Lower leg skin (tissue), 4 donors: ENCODE measurements at regions not wholly inside any gene's neighbourhood (a gene's known extent, or its start where the extent isn't known, plus 50 kb on each side); places are given as distances from the start of the nearest gene placed in this dataset.

Source experiments
- DNase-seq, 2 donors: peaks; one replicate each; pipeline ENCODE4 v3.0.0-alpha.2; 2019; ENCODE audit warnings: low spot score in 2 of 2
- H3K4me3 ChIP-seq: fragments of 200-600 bp; sonication (generic); 2 replicates; pipeline ENCODE4 v1.5.1; 2017; ENCODE audit warnings: mild to moderate bottlenecking, low read depth; ENCODE audit not compliant: poor library complexity, severe bottlenecking
- CTCF ChIP-seq, 3 donors: fragments of 450-650 bp; IDR thresholded peaks; one replicate each; pipeline ENCODE4 v1.5.1; 2016; ENCODE audit warnings: antibody characterized with exemption in 3 of 3, mild to moderate bottlenecking in 3 of 3, moderate library complexity in 2 of 3
- POLR2A ChIP-seq, 2 donors: fragments of 450-650 bp; IDR thresholded peaks; one replicate each; pipeline ENCODE4 v1.6.1; 2016 to 2017; ENCODE audit warnings: antibody characterized with exemption in 2 of 2, mild to moderate bottlenecking in 1 of 2, moderate library complexity in 1 of 2
- WGBS, 2 donors: methylation state at CpG; one replicate each; pipeline ENCODE4 v1.1.5; 2018; 5-methylcytosine and 5-hydroxymethylcytosine counted together
- intact Hi-C: fragments of 100-400 bp; cut with DNase I; formaldehyde crosslinking; loops from one replicate; pipeline ENCODE4 v1.15.0; 2023; ENCODE audit warnings: low total_unique reads

GRCh38 chr3:24769918-24770317, 275.3 kb upstream of the THRB start:
- no peak for TF ChIP-seq CTCF (IDR thresholded peaks at IDR 0.05)
- no peak for TF ChIP-seq POLR2A (IDR thresholded peaks at IDR 0.05)
- H3K4me3 ChIP-seq = no peak overlapping the region
- intact Hi-C loops = no loop called here
- no peak for DNase-seq

- TF ChIP-seq POLR2A (IDR thresholded peaks at IDR 0.05) (no peak), CTCF (IDR thresholded peaks at IDR 0.05) (no peak)
- no peak overlapping the region for H3K4me3 ChIP-seq
- no peak for DNase-seq
- WGBS, 2 donors = 16 to 19% methylated on average over 4 of the region's 4 CpGs
- intact Hi-C loops = no loop called here
These were observed 279.1 kb upstream of the THRB start for GRCh38 chr3:24773798-24774197.

GRCh38 chr3:24780991-24781390, 286.3 kb upstream of the THRB start:
- 73 to 80% methylated on average over 2 of the region's 2 CpGs for WGBS, 2 donors
- intact Hi-C loops = no loop called here
- TF ChIP-seq POLR2A (IDR thresholded peaks at IDR 0.05) (no peak), CTCF (IDR thresholded peaks at IDR 0.05) (no peak)
- H3K4me3 ChIP-seq = no peak overlapping the region
- DNase-seq = no peak

DNA sequence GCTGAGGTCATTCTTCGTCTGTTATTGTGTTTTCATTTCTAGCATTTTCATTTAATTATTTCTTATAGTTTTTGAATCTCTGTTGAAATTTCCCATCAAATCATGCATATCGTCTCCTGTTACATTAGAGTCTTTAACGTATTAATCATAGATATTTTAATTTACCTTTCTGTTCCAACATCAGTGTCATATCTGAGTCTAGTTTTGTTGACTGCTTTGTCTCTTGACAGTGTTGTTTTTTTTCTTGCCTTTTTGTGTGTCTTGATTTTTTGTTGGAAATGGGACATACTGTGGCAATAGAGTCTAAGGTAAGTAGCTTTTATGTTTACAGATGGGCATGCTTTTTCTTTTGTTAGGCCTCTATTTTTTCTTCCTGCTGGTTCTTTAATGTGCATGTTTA, 286.8 kb upstream of the THRB start:
- H3K4me3 ChIP-seq = no peak overlapping the region
- TF ChIP-seq POLR2A (IDR thresholded peaks at IDR 0.05) = no peak
- no peak for TF ChIP-seq CTCF (IDR thresholded peaks at IDR 0.05)
- intact Hi-C loops = no loop called here
- no peak for DNase-seq
- 91 to 95% methylated on average over 3 of the region's 3 CpGs for WGBS, 2 donors

DNA sequence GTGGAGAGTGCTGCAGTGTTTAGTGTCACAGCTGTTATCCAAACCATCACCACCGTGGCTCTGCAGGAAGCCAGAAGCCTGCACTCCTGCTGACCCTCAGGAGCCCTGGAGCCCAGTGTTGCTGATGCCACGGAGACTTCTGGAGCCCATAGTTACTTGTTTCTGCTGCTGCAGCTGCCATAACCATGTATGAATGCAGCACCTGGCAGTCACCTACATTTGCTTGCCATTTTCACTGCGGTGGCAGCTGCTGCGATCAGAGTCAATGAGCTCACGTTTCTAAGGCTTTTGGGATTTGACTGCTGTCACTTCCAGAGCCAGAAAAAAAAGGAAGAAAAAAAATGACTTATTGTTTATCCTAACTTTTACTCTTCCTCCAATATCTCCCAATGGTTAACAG, 299.2 kb upstream of the THRB start:
- no peak for DNase-seq
- WGBS, 2 donors = 59 to 64% methylated on average over 5 of the region's 5 CpGs
- intact Hi-C loops = no loop called here
- TF ChIP-seq CTCF (IDR thresholded peaks at IDR 0.05) (no peak), POLR2A (IDR thresholded peaks at IDR 0.05) (no peak)
- H3K4me3 ChIP-seq = no peak overlapping the region

- H3K4me3 ChIP-seq = no peak overlapping the region
- intact Hi-C loops = no loop called here
- 80 to 82% methylated on average over 2 of the region's 2 CpGs for WGBS, 2 donors
- no peak for DNase-seq
- no peak for TF ChIP-seq POLR2A (IDR thresholded peaks at IDR 0.05)
- TF ChIP-seq CTCF (IDR thresholded peaks at IDR 0.05) = no peak
These were observed 308.0 kb upstream of the THRB start for GRCh38 chr3:24802614-24803013.
